IPS-18c (cell line): ENCODE measurements at regions not wholly inside any gene's neighbourhood (a gene's known extent, or its start where the extent isn't known, plus 50 kb on each side); places are given as distances from the start of the nearest gene placed in this dataset.

Experiments
- H3K4me3 ChIP-seq: 2 replicates; pipeline ENCODE4 v1.7.0; 2013; ENCODE audit warnings: low read depth, mild to moderate bottlenecking, low read length, moderate library complexity; ENCODE audit not compliant: insufficient read depth
- H3K9me3 ChIP-seq: one replicate; pipeline ENCODE4 v1.6.1; 2013; ENCODE audit warnings: mild to moderate bottlenecking, low read length, moderate library complexity; ENCODE audit not compliant: control insufficient read depth, insufficient read depth

GRCh38 chr6:9503111-9503761 lies 911.6 kb downstream of the TFAP2A start:
- H3K4me3 ChIP-seq, result no peak overlapping the region
- H3K9me3 ChIP-seq, result no peaks in the 10 kb centered on the region

DNA sequence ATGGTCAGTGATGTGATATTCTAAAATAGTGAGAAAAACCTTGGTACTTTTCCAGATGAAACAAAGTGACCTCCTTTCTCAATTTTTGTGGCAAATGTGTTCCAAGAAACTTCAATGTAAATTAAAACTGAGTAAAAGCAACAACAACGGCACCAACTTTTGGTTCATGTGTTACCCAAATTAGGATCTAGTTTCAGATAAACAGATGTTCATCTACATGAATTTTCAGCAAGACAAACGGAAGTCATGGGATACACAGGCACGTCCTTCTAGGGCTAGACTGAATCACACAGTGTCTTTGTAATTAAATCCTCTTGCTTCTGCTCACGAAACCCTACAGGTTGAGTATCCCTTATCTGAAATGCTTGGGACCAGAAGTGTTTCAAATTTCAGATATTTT lies 915.2 kb downstream of the TFAP2A start:
- H3K4me3 ChIP-seq, result no peak overlapping the region
- H3K9me3 ChIP-seq, result no peaks in the 10 kb centered on the region

DNA sequence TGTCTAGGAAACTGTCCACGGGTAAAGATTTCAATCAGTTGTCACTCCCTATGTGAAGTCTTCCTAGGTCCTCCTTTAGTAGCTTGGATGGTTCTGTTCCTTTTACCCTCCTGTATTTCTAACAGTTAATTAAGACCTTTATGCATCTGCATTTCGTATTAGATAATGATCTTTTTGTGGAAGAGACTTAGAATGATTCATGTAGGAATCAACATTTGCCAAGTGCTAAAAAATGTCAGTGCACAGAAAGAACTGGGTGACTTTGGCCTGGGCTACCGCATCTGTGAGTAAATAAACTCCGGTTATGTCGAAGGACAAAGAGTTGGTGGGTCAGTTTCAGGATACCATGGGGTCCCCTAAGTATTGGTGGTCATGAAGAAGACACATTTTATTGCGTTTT lies 918.0 kb downstream of the TFAP2A start:
- Histone ChIP-seq H3K9me3 (no peaks in the 10 kb centered on the region), H3K4me3 (no peak overlapping the region)

DNA sequence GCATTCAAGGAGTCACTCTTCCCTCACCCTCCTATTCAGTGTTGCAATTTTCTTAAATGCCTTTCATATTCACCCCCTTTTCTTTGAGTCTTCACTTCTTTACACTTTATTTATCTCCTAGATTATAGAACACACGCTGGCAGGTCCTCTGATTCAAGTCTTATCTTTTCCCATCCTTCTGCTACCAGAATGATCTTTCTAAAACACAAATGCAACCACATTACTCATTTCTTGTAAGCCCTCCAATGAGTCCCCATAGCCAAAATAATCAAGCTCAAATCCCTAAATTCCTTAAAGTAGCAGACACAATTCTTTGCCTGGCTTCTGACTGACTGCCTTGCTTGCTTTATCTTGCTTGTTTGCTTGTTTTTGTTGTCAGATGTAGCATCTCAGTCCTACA lies 920.0 kb downstream of the TFAP2A start:
- Histone ChIP-seq H3K9me3 (no peaks in the 10 kb centered on the region), H3K4me3 (no peak overlapping the region)

GRCh38 chr6:9492790-9493189 lies 922.1 kb downstream of the TFAP2A start:
- H3K9me3 ChIP-seq, result no peaks in the 10 kb centered on the region
- H3K4me3 ChIP-seq, result no peak overlapping the region

GRCh38 chr6:9487128-9487527 lies 927.7 kb downstream of the TFAP2A start:
- Histone ChIP-seq H3K4me3 (no peak overlapping the region), H3K9me3 (no peaks in the 10 kb centered on the region)

DNA sequence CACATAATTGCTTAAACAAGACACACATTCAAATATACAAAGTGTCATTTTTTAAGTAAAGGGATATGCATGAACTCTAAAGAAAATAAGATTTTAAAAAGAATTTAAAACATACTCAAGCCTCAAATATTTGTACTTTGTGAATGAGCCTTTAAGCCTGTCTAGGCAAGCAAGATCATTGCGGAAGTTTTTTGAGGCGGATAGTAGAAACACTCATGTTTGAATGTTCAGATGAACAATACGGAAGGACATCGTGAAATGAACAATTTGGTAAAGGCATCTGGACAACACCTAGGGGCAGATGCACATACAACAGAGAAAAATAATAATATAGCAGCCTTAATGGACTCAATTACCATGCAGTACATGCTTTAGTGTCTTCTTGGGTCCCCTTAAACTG lies 928.9 kb downstream of the TFAP2A start:
- Histone ChIP-seq H3K9me3 (no peaks in the 10 kb centered on the region), H3K4me3 (no peak overlapping the region)

GRCh38 chr6:9484686-9485085 lies 930.2 kb downstream of the TFAP2A start:
- H3K4me3 ChIP-seq, result no peak overlapping the region

DNA sequence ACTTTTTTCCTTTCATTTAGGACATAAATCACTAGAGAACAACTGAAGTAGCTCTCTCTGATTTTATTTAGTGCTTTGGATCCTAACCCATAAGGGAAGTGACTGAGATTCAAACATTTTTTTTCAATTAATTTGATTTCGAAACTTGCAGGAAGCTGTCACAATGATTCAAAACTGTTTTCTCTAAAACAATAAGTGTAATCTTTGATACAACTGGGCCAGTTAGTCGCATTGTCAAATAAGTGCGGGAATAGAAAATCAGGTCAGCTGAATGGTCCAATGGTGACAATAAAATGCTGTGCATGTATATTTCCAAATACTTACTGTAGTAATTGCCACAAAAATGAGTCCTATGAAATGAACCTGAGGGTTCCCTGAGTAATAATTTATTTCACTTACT lies 930.8 kb downstream of the TFAP2A start:
- H3K9me3 ChIP-seq, result no peaks in the 10 kb centered on the region
- H3K4me3 ChIP-seq, result no peak overlapping the region

More at GRCh38 chr6:9484686-9485085, 930.2 kb downstream of the TFAP2A start:
- no peaks in the 10 kb centered on the region for H3K9me3 ChIP-seq

DNA sequence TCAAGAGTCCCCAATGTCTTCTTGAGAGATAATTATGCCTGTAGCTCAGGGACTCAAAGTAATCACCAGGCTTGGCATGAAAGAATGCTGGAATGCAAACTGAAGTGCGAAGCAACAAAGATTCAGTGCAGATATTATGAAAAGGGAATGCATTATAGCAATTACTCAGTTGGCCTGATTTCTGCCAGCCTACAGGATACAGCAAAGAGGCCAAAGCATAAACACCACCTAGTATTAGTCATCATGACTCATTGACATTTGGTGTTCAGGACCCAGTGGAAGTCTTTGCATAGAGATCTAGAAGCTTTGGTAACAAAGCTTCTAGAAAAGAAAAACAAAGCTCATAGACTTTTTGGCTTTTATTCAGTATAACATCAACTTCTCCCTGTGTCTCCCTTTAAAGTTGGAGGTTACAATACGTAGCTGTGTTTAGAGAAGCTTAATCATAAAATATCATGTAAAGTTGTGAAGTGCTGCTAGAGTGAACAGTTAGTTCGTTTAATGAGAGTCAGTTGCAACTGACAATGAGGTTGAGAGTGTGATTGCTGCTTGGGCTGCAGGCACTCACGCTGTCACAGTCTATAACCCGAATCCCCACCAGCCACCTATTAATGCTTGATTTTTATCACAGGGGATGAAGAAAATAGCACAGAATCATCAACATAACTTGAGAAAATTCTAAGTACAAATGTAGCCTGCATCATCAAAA lies 932.7 kb downstream of the TFAP2A start:
- H3K4me3 ChIP-seq, result no peak overlapping the region
- no peaks in the 10 kb centered on the region for H3K9me3 ChIP-seq

DNA sequence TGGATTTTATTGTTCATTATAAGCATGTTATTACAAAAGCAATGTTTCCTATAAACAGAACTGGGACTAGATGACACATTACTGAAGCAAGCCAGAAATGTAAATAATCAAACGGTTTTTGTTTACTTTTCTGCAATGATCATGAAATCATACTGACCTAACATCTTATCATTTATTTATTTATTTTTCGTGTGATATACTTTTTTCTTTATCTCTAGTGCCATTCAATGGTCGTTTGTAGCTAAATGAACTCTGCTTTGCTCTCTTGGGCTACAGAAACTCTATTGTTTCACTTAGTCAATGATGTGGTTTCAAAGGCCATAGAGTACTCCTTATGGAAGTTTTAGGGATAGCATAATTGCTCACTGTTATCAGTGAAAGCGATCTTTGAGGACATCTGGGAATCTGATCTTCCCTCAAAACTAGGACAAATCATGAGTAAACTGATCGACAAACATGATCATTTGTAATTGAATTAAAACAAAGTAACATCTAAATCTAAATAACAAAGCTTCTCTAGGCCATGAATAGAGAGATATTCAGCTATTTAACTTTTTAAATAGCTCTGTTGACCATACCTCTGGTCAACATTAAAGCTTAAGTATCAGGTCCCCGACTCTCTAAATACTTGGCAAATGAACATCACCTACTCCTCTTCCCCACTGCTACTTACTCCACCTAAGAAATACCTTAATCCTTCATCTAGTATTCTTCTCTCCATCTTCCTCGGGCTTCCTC lies 933.4 kb downstream of the TFAP2A start:
- Histone ChIP-seq H3K9me3 (no peaks in the 10 kb centered on the region), H3K4me3 (no peak overlapping the region)

GRCh38 chr6:9468277-9468676 lies 946.6 kb downstream of the TFAP2A start:
- no peak overlapping the region for H3K4me3 ChIP-seq

GRCh38 chr6:9467741-9468140 lies 947.1 kb downstream of the TFAP2A start:
- H3K9me3 ChIP-seq, result no peaks in the 10 kb centered on the region

More at GRCh38 chr6:9468277-9468676, 946.6 kb downstream of the TFAP2A start:
- no peaks in the 10 kb centered on the region for H3K9me3 ChIP-seq

GRCh38 chr6:9464583-9464982 lies 950.3 kb downstream of the TFAP2A start:
- Histone ChIP-seq H3K9me3 (no peaks in the 10 kb centered on the region), H3K4me3 (no peak overlapping the region)

More at GRCh38 chr6:9467741-9468140, 947.1 kb downstream of the TFAP2A start:
- no peak overlapping the region for H3K4me3 ChIP-seq

- Histone ChIP-seq H3K4me3 (no peak overlapping the region), H3K9me3 (no peaks in the 10 kb centered on the region)
Observed at GRCh38 chr6:9463311-9463710, 951.6 kb downstream of the TFAP2A start.

DNA sequence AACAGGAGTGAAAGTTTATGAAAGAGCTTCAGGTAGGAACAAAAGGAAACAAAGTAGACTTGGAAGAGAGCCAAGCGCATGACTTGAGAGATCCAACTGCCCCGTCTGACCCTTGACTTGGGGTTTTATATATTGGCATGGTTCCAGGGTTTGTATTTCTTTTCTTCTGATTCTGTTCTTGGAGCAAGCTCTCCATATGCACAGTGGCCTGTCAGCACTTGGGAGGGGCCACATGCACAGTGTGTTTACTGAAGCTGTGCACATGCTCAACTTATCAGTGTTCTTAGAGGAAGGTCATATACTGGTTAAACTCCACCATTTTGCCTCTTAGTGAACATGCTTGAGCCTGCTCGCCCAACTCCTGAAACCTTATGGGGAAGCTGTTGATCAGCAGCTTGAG lies 953.7 kb downstream of the TFAP2A start:
- no peak overlapping the region for H3K4me3 ChIP-seq
- H3K9me3 ChIP-seq, result no peaks in the 10 kb centered on the region

DNA sequence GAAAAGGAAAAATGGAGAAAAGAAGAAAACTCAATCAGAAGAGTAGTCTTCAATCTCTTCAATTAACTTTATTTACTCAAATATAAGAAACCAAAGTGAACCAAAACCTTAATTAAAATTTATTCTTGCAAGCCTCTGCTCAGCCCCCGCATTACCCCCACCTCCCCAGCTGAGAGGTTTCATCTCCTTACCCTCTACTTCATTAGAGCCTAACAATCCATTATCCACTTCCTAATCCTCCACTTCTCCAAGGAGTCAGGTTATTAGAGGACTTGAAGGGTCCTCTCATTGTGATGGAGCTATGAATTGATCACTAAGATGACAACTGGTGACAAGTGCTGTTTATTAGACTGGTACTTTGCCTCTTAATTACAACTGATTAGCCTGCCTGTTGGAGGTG lies 956.5 kb downstream of the TFAP2A start:
- no peak overlapping the region for H3K4me3 ChIP-seq

More for the DNA sequence above, 956.5 kb downstream of the TFAP2A start:
- H3K9me3 ChIP-seq, result no peaks in the 10 kb centered on the region
